Left ventricle myocardium inferior (tissue), 1 donor: ENCODE measurements at regions not wholly inside any gene's neighbourhood (a gene's known extent, or its start where the extent isn't known, plus 50 kb on each side); places are given as distances from the start of the nearest gene placed in this dataset.

Source experiments
- DNase-seq: peaks from one replicate; pipeline ENCODE4 v3.0.0-alpha.2; 2020
- H3K27ac ChIP-seq: fragments of 200-600 bp; replicated peaks from 2 replicates; pipeline ENCODE4 v1.8.0; 2021
- H3K27me3 ChIP-seq: fragments of 200-600 bp; 2 replicates; pipeline ENCODE4 v1.8.0; 2021; ENCODE audit warnings: low read depth
- H3K36me3 ChIP-seq: fragments of 200-600 bp; 2 replicates; pipeline ENCODE4 v1.8.0; 2021
- H3K4me1 ChIP-seq: fragments of 200-600 bp; 2 replicates; pipeline ENCODE4 v1.8.0; 2021
- H3K4me3 ChIP-seq: fragments of 200-600 bp; 2 replicates; pipeline ENCODE4 v1.8.0; 2021; ENCODE audit warnings: mild to moderate bottlenecking, moderate library complexity
- H3K9me3 ChIP-seq: fragments of 200-600 bp; replicated peaks from 2 replicates; pipeline ENCODE4 v1.8.0; 2021
- CTCF ChIP-seq: fragments of 200-600 bp; IDR thresholded peaks from 2 replicates; pipeline ENCODE4 v1.8.0; 2021; ENCODE audit warnings: antibody characterized with exemption, mild to moderate bottlenecking, borderline replicate concordance
- intact Hi-C: fragments of 100-400 bp; cut with micrococcal nuclease; formaldehyde crosslinking; loops from one replicate; pipeline ENCODE4 v1.11.0; 2022
- donor health status: DM: no; HTN: yes; CAD: no; lungs with severe emphysema.

GRCh38 chr1:38662126-38662525 lies 197.4 kb downstream of the RRAGC start:
- Histone ChIP-seq H3K27ac (no peak overlapping the region), H3K36me3 (no peaks in the 10 kb centered on the region), H3K9me3 (peaks cover 22% of the 10 kb centered on the region), H3K4me3 (no peak overlapping the region), H3K4me1 (no peaks in the 10 kb centered on the region), H3K27me3 (peaks cover 69% of the 10 kb centered on the region)
- intact Hi-C loops = no loop called here
- no peak for TF ChIP-seq CTCF
- no peak for DNase-seq

- H3K27ac ChIP-seq = no peak overlapping the region
- H3K36me3 ChIP-seq = no peaks in the 10 kb centered on the region
- peaks cover 80% of the 10 kb centered on the region for H3K27me3 ChIP-seq
- H3K9me3 ChIP-seq = peaks cover 11% of the 10 kb centered on the region
- no peak overlapping the region for H3K4me3 ChIP-seq
- no peak for DNase-seq
- no peaks in the 10 kb centered on the region for H3K4me1 ChIP-seq
- intact Hi-C loops = no loop called here
- TF ChIP-seq CTCF = no peak
These were observed 200.7 kb downstream of the RRAGC start for GRCh38 chr1:38658883-38659282.

GRCh38 chr1:38657873-38658272 lies 201.7 kb downstream of the RRAGC start:
- no peak for TF ChIP-seq CTCF
- Histone ChIP-seq H3K9me3 (peaks cover 11% of the 10 kb centered on the region), H3K36me3 (no peaks in the 10 kb centered on the region), H3K4me1 (no peaks in the 10 kb centered on the region), H3K27ac (no peak overlapping the region), H3K4me3 (no peak overlapping the region), H3K27me3 (peaks cover 75% of the 10 kb centered on the region)
- no peak for DNase-seq
- intact Hi-C loops = no loop called here

- peaks cover 11% of the 10 kb centered on the region for H3K9me3 ChIP-seq
- no peaks in the 10 kb centered on the region for H3K36me3 ChIP-seq
- intact Hi-C loops = no loop called here
- no peak for DNase-seq
- peaks cover 70% of the 10 kb centered on the region for H3K27me3 ChIP-seq
- no peaks in the 10 kb centered on the region for H3K4me1 ChIP-seq
- no peak overlapping the region for H3K4me3 ChIP-seq
- no peak for TF ChIP-seq CTCF
- no peak overlapping the region for H3K27ac ChIP-seq
These were observed 202.2 kb downstream of the RRAGC start for GRCh38 chr1:38657207-38657840.

GRCh38 chr1:38656726-38657125 lies 202.8 kb downstream of the RRAGC start:
- H3K4me3 ChIP-seq = no peak overlapping the region
- no peak overlapping the region for H3K27ac ChIP-seq
- intact Hi-C loops = no loop called here
- no peak for TF ChIP-seq CTCF
- H3K9me3 ChIP-seq = peaks cover 11% of the 10 kb centered on the region
- H3K4me1 ChIP-seq = no peaks in the 10 kb centered on the region
- no peaks in the 10 kb centered on the region for H3K36me3 ChIP-seq
- DNase-seq = no peak
- peaks cover 67% of the 10 kb centered on the region for H3K27me3 ChIP-seq

GRCh38 chr1:38652217-38652616 lies 207.4 kb downstream of the RRAGC start:
- Histone ChIP-seq H3K4me1 (no peaks in the 10 kb centered on the region), H3K27me3 (peaks cover 59% of the 10 kb centered on the region), H3K27ac (no peak overlapping the region), H3K4me3 (no peak overlapping the region), H3K36me3 (no peaks in the 10 kb centered on the region), H3K9me3 (no peaks in the 10 kb centered on the region)
- intact Hi-C loops = no loop called here
- TF ChIP-seq CTCF = no peak
- no peak for DNase-seq
